Stimulated activated CD4-positive, alpha-beta T cell treated with anti-CD3 and anti-CD28 coated beads, Interleukin-12 subunit alpha, Interleukin-12 subunit beta, amount 100 ng/mL, for 48 hours (primary cell): ENCODE measurements at regions not wholly inside any gene's neighbourhood (a gene's known extent, or its start where the extent isn't known, plus 50 kb on each side); places are given as distances from the start of the nearest gene placed in this dataset.

Source experiments
- DNase-seq, 3 donors: peaks; one replicate each; pipeline ENCODE4 v3.0.0-alpha.2; 2020; ENCODE audit warnings: low read depth in 2 of 3, low spot score in 1 of 3

GRCh38 chr3:188026191-188026968 lies 127.6 kb upstream of the LPP start:
- DNase-seq: no peak

- DNase-seq: no peak
Observed at GRCh38 chr3:188031121-188031520, 122.8 kb upstream of the LPP start.

- no peak for DNase-seq
Observed at GRCh38 chr3:188034989-188035388, 119.0 kb upstream of the LPP start.

GRCh38 chr3:188036375-188037194 lies 117.4 kb upstream of the LPP start:
- no peak for DNase-seq

GRCh38 chr3:188037195-188037718 lies 116.7 kb upstream of the LPP start:
- no peak for DNase-seq

GRCh38 chr3:188037965-188038581 lies 115.9 kb upstream of the LPP start:
- DNase-seq: no peak

GRCh38 chr3:188041193-188041592 lies 112.8 kb upstream of the LPP start:
- DNase-seq: no peak

GRCh38 chr3:188041895-188042294 lies 112.1 kb upstream of the LPP start:
- DNase-seq: no peak

GRCh38 chr3:188042466-188042865 lies 111.5 kb upstream of the LPP start:
- DNase-seq: no peak

GRCh38 chr3:188043891-188044290 lies 110.1 kb upstream of the LPP start:
- no peak for DNase-seq

- no peak for DNase-seq
Observed at GRCh38 chr3:188046561-188047211, 107.3 kb upstream of the LPP start.

GRCh38 chr3:188047536-188047935 lies 106.4 kb upstream of the LPP start:
- DNase-seq: no peak

GRCh38 chr3:188049606-188050530 lies 104.1 kb upstream of the LPP start:
- peak in 2 of 3 donors; percentile 12 to 13 for DNase-seq

- no peak for DNase-seq
Observed at GRCh38 chr3:188051801-188052168, 102.2 kb upstream of the LPP start.

GRCh38 chr3:188052169-188053035 lies 101.6 kb upstream of the LPP start:
- DNase-seq: no peak

- DNase-seq: no peak
Observed at GRCh38 chr3:188053036-188053340, 101.0 kb upstream of the LPP start.

- DNase-seq: no peak
Observed at GRCh38 chr3:188053710-188054380, 100.1 kb upstream of the LPP start.

- no peak for DNase-seq
Observed at GRCh38 chr3:188054541-188054940, 99.4 kb upstream of the LPP start.

GRCh38 chr3:188055388-188055787 lies 98.6 kb upstream of the LPP start:
- no peak for DNase-seq
